ENCODE measurements at regions not wholly inside any gene's neighbourhood (a gene's known extent, or its start where the extent isn't known, plus 50 kb on each side); places are given as distances from the start of the nearest gene placed in this dataset.

- no peak overlapping the region; the same call in 1 of the 2 replicates for H2AFZ ChIP-seq (ENCODE audit: low read length)
- no peaks in the 10 kb centered on the region for H3K27me3 ChIP-seq (replicated peaks in 1 of 4; ENCODE audit: control insufficient read depth in 3 of 4, extremely low read depth in 1 of 4, insufficient read depth in 3 of 4, low read length in 3 of 4)
- H4K20me1 ChIP-seq (replicated peaks in 1 of 2; ENCODE audit: control insufficient read depth in 1 of 2, insufficient read depth in 2 of 2, low read length in 2 of 2), result peaks cover 0 to 2% of the 10 kb centered on the region in 2 experiments
- POLR2A ChIA-PET (ENCODE audit: partially characterized antibody), result no interaction called here
- H2AK5ac ChIP-seq (ENCODE audit: low read depth, low read length), result no peak overlapping the region
- no peak overlapping the region for H2BK15ac ChIP-seq (ENCODE audit: low read length)
- H3K4me3 ChIP-seq (ENCODE audit: extremely low read depth in 1 of 4, insufficient read depth in 2 of 4, low read depth in 3 of 4, low read length in 4 of 4), result no peak overlapping the region
- H4K5ac ChIP-seq (ENCODE audit: insufficient read length, low read depth, low read length), result no peak overlapping the region
- no peaks in the 10 kb centered on the region for H3K4me1 ChIP-seq (replicated peaks in 1 of 4; ENCODE audit: control insufficient read depth in 3 of 4, insufficient read depth in 4 of 4, low read length in 3 of 4)
- DNase-seq (ENCODE audit: low read depth in 1 of 2, low spot score in 2 of 2) (no peak), FAIRE-seq (no peak)
- no peaks in the 10 kb centered on the region for H3K79me2 ChIP-seq (ENCODE audit: control insufficient read depth in 1 of 2, insufficient read depth in 2 of 2, low read length in 2 of 2)
- H2BK120ac ChIP-seq (replicated peaks; ENCODE audit: low read depth, low read length), result no peak overlapping the region
- H3K56ac ChIP-seq (replicated peaks; ENCODE audit: insufficient read length, low read depth, low read length), result no peak overlapping the region
- 95% methylated on average over 19 of the region's 35 CpGs; no CpG with 5 or more reads in 1 of the 2 experiments for WGBS, 2 experiments (ENCODE audit: extremely low coverage in 1 of 2, insufficient coverage in 1 of 2, insufficient read length in 1 of 2, insufficient replicate concordance in 2 of 2, low coverage in 1 of 2, low lambda C conversion rate in 2 of 2, missing lambda C conversion rate in 1 of 2)
- H3K4ac ChIP-seq (replicated peaks; ENCODE audit: insufficient read length, low read depth, low read length), result no peak overlapping the region
- H3K9ac ChIP-seq (replicated peaks in 1 of 4; ENCODE audit: extremely low read depth in 1 of 4, low read depth in 3 of 4, low read length in 3 of 4), result no peak overlapping the region
- H3K14ac ChIP-seq (ENCODE audit: insufficient read length), result no peak overlapping the region
- H3K4me2 ChIP-seq (ENCODE audit: insufficient read depth in 1 of 2, low read depth in 2 of 2, low read length in 2 of 2), result no peak overlapping the region
- H3K23me2 ChIP-seq (ENCODE audit: low read depth, low read length), result peaks cover 12% of the 10 kb centered on the region; the same call in 1 of the 2 replicates
- H4K8ac ChIP-seq (ENCODE audit: extremely low read depth, insufficient read depth, low read length), result no peak overlapping the region
- no peak overlapping the region for H2BK12ac ChIP-seq (ENCODE audit: low read depth, low read length)
- no peak overlapping the region for H4K91ac ChIP-seq (replicated peaks; ENCODE audit: insufficient read length, low read length)
- no peak overlapping the region for H2BK20ac ChIP-seq (ENCODE audit: low read length)
- no peaks in the 10 kb centered on the region; a peak in 1 of 4 replicates for H3K9me3 ChIP-seq (ENCODE audit: insufficient read depth in 2 of 2, low read depth in 1 of 2, low read length in 1 of 2)
- no peak overlapping the region for H3K27ac ChIP-seq (ENCODE audit: low read depth, low read length)
- H3K36me3 ChIP-seq (ENCODE audit: control insufficient read depth in 2 of 4, insufficient read depth in 4 of 4, low read length in 3 of 4), result no peaks in the 10 kb centered on the region
- CTCF ChIA-PET (ENCODE audit: partially characterized antibody), result interaction anchor here (0.6 to 1.1 kb wide), 2 partner anchors 9 to 16 kb away, joined by 3 read pairs; no protein-coding TSS in a partner anchor
- H3K79me1 ChIP-seq (ENCODE audit: low read depth, low read length), result no peaks in the 10 kb centered on the region
- H3K23ac ChIP-seq (ENCODE audit: insufficient read length), result no peak overlapping the region
- H3K18ac ChIP-seq (ENCODE audit: extremely low read depth, low read length), result no peak overlapping the region
- no peak overlapping the region for H2BK5ac ChIP-seq (ENCODE audit: low read depth, low read length)
- no peak for TF ChIP-seq SP4 (IDR thresholded peaks at IDR 0.05; ENCODE audit: low read length)
- TF ChIP-seq ASH2L (IDR thresholded peaks at IDR 0.05; ENCODE audit: low read length), result no peak
- TF ChIP-seq HDAC6 (IDR thresholded peaks at IDR 0.05; ENCODE audit: low read depth, low read length), result no peak
- no peak for TF ChIP-seq ATF3 (IDR thresholded peaks at IDR 0.05; ENCODE audit: insufficient read depth, low read depth, low read length)
These were observed 147.5 kb downstream of the ERMARD start for GRCh38 chr6:169898788-169899480.

Data from H1 (cell line).